Upper lobe of left lung (tissue), 6 donors: ENCODE measurements at regions not wholly inside any gene's neighbourhood (a gene's known extent, or its start where the extent isn't known, plus 50 kb on each side); places are given as distances from the start of the nearest gene placed in this dataset.

Experiments
- ATAC-seq, 2 donors: fragments of 200-7000 bp; cut with Tn5 transposase; one replicate each; pipeline ENCODE4 v1.9.1; 2022; ENCODE audit warnings: mild to moderate bottlenecking in 2 of 2, moderate library complexity in 2 of 2; ENCODE audit not compliant: low FRiP score in 2 of 2
- DNase-seq, 2 donors: peaks; one replicate each; pipeline ENCODE4 v3.0.0-alpha.2; 2019 to 2020
- H3K27ac ChIP-seq, 4 donors: fragments of 200-600 bp; sonication (generic); one replicate each; pipeline ENCODE4 v1.5.1; 2016 to 2019
- H3K27me3 ChIP-seq, 4 donors: fragments of 200-600 bp; sonication (generic); one replicate each; pipeline ENCODE4 v1.5.1; 2017 to 2019
- H3K36me3 ChIP-seq, 4 donors: fragments of 200-600 bp; sonication (generic); one replicate each; pipeline ENCODE4 v1.5.1; 2016 to 2019
- H3K4me1 ChIP-seq, 4 donors: fragments of 200-600 bp; sonication (generic); one replicate each; pipeline ENCODE4 v1.5.1; 2018 to 2019
- H3K4me3 ChIP-seq, 4 donors: fragments of 200-600 bp; sonication (generic); one replicate each; pipeline ENCODE4 v1.5.1; 2017 to 2019; ENCODE audit warnings: mild to moderate bottlenecking in 2 of 4, moderate library complexity in 1 of 4
- H3K9me3 ChIP-seq, 4 donors: fragments of 200-600 bp; sonication (generic); one replicate each; pipeline ENCODE4 v1.5.1; 2018 to 2019
- EP300 ChIP-seq, 4 donors: sonication (generic); formaldehyde crosslinking; IDR thresholded peaks; one replicate each; pipeline ENCODE4 v1.5.1; 2017; ENCODE audit warnings: antibody characterized with exemption in 4 of 4, control low read depth in 2 of 4
- POLR2A ChIP-seq, 4 donors: fragments of 450-650 bp; IDR thresholded peaks; one replicate each; pipeline ENCODE4 v1.5.1; 2016 to 2017; ENCODE audit warnings: antibody characterized with exemption in 4 of 4, mild to moderate bottlenecking in 2 of 4
- POLR2AphosphoS5 ChIP-seq, 2 donors: sonication (generic); formaldehyde crosslinking; IDR thresholded peaks; one replicate each; pipeline ENCODE4 v1.5.1; 2017; ENCODE audit warnings: antibody characterized with exemption in 2 of 2
- WGBS, 2 donors: methylation state at CpG; one replicate each; pipeline ENCODE4 v1.1.5; 2017 to 2018; 5-methylcytosine and 5-hydroxymethylcytosine counted together
- TF ChIP-seq, protein P1 (sequence below), 6 experiments: fragments of 450-650 bp in 4 of 6; fragments of 200-600 bp in 2 of 6; sonication (generic) in 2 of 6; IDR thresholded peaks; one replicate each; pipeline ENCODE4 v1.5.1; 2016 to 2019; ENCODE audit warnings: antibody characterized with exemption in 6 of 6
- donor health status: DM: no; HTN: no; CAD: no; lungs with moderate emphysema.
- donor health status: DM: no; HTN: yes; CAD: no; lungs with severe emphysema.

DNA sequence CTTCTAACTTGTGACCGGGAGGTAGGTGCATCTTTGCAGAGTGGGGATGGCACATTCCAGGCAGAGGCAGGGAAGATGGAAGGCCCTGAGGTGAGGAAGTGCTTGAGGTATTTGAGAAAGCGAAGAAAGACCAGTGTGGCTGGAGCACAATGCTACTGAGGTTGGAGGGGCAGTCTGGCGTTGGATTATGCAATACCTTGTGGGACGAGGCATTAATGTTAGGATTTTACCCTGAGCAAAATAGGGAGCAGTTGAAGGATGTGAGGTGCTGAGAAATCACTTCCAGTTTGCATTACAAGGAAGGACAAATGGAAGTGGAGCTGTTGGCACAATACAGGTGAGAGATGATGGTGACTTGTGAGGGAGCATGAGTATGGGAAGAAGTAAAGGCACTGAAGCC lies 145.5 kb downstream of the KCNA5 start:
- no peaks in the 10 kb centered on the region for H3K27me3 ChIP-seq
- ATAC-seq (no peak), DNase-seq (no peak)
- H3K9me3 ChIP-seq = no peaks in the 10 kb centered on the region
- 81 to 85% methylated on average over 4 of the region's 4 CpGs for WGBS, 2 donors
- no peak overlapping the region for H3K27ac ChIP-seq
- no peaks in the 10 kb centered on the region for H3K36me3 ChIP-seq
- H3K4me1 ChIP-seq = no peaks in the 10 kb centered on the region
- no peak for TF ChIP-seq EP300 (IDR thresholded peaks at IDR 0.05)
- TF ChIP-seq, protein P1, sequence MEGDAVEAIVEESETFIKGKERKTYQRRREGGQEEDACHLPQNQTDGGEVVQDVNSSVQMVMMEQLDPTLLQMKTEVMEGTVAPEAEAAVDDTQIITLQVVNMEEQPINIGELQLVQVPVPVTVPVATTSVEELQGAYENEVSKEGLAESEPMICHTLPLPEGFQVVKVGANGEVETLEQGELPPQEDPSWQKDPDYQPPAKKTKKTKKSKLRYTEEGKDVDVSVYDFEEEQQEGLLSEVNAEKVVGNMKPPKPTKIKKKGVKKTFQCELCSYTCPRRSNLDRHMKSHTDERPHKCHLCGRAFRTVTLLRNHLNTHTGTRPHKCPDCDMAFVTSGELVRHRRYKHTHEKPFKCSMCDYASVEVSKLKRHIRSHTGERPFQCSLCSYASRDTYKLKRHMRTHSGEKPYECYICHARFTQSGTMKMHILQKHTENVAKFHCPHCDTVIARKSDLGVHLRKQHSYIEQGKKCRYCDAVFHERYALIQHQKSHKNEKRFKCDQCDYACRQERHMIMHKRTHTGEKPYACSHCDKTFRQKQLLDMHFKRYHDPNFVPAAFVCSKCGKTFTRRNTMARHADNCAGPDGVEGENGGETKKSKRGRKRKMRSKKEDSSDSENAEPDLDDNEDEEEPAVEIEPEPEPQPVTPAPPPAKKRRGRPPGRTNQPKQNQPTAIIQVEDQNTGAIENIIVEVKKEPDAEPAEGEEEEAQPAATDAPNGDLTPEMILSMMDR (IDR thresholded peaks at IDR 0.05) = no peak
- TF ChIP-seq POLR2A (IDR thresholded peaks at IDR 0.05) = no peak
- no peak for TF ChIP-seq POLR2AphosphoS5 (IDR thresholded peaks at IDR 0.05)
- no peak overlapping the region for H3K4me3 ChIP-seq

DNA sequence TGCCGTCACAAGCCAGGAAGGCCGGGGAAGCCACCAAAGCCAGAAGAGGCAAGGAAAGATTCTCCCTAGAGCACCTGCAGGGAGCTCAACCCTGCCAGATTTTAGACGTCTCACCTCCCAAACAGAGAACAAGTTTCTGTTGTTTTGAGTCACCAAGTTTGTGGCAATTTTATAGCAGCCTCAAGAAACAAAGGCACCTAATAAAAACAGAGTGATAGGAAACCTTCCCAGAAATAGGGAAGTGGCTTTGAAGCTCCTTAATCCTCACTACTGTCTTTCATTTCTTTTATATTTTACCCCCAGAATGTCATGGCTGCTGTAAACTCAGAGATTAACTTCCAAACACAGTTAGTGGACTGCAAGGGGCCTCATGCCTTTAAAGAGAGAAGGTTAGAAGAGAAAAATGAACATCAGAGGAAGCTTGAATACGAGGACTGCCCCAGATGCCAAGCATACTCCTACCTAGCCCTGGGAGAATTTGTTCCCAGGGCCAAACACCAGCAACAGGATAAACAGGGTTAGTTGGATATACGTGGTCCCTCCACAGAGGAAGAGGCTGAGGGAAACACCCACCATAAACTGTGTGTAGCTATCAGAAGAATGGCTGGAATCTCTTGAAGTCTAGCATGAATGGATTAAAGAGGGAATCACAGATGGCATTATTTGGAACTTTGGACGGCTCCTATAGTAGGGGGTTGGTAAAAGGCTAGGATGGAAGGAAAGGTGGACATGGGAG lies 148.3 kb downstream of the KCNA5 start:
- Histone ChIP-seq H3K27me3 (no peaks in the 10 kb centered on the region), H3K9me3 (no peaks in the 10 kb centered on the region), H3K36me3 (no peaks in the 10 kb centered on the region), H3K4me3 (no peak overlapping the region), H3K27ac (no peak overlapping the region), H3K4me1 (no peaks in the 10 kb centered on the region)
- TF ChIP-seq EP300 (IDR thresholded peaks at IDR 0.05) (no peak), POLR2A (IDR thresholded peaks at IDR 0.05) (no peak), POLR2AphosphoS5 (IDR thresholded peaks at IDR 0.05) (no peak)
- TF ChIP-seq, protein P1 (IDR thresholded peaks at IDR 0.05) = no peak
- no peak for ATAC-seq
- DNase-seq = no peak
- WGBS, 2 donors = 74 to 82% methylated on average over 6 of the region's 6 CpGs

DNA sequence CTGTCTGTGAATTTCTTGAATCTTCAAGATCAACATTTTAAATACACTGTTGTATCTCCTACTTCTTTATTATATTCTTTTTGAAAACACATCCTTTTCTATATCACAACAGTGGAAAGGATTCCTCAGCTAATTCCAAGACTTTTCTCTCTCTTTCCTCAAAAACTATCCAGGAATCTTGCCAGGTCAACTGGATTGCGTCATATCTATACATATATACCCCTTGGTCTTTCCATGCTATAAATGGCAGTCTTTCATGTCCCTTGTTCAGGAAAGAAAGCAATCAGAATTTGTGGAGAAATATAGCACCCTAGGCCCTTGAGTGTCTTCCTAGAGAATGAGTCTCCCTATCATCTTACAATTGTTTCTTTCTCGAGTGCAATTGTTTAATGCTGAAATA lies 149.0 kb downstream of the KCNA5 start:
- no peaks in the 10 kb centered on the region for H3K27me3 ChIP-seq
- H3K4me1 ChIP-seq = no peaks in the 10 kb centered on the region
- WGBS, 2 donors = 59 to 88% methylated on average over 2 of the region's 2 CpGs

DNA sequence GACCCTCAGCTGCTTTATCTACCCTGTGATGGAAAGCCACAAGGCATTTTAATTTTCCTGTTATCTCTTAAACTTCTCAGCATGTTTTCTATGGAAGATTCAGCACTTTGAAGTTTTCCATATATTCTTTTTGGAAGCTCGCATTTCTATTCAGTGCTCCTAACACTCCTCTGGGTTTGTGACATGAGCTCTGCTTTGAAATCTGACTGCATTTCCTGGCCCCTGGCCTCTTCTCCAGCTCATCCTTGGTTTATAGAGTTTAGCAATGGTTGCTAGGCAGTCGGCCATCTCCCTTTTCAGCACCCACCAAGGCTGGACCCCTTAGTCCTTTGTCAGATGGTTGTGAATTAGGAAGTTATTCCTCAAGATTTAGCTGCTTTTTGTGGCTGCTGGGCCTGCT lies 150.6 kb downstream of the KCNA5 start:
- no peak overlapping the region for H3K4me3 ChIP-seq
- 70 to 76% methylated on average over 2 of the region's 2 CpGs for WGBS, 2 donors
- H3K27me3 ChIP-seq = no peaks in the 10 kb centered on the region
- no peak overlapping the region for H3K27ac ChIP-seq
- H3K36me3 ChIP-seq = no peaks in the 10 kb centered on the region
- H3K9me3 ChIP-seq = no peaks in the 10 kb centered on the region
- TF ChIP-seq POLR2AphosphoS5 (IDR thresholded peaks at IDR 0.05) (no peak), EP300 (IDR thresholded peaks at IDR 0.05) (no peak), POLR2A (IDR thresholded peaks at IDR 0.05) (no peak)
- TF ChIP-seq, protein P1 (IDR thresholded peaks at IDR 0.05) = no peak
- no peaks in the 10 kb centered on the region for H3K4me1 ChIP-seq
- ATAC-seq = no peak
- no peak for DNase-seq

More for the DNA sequence above, 149.0 kb downstream of the KCNA5 start:
- no peak for TF ChIP-seq POLR2A (IDR thresholded peaks at IDR 0.05)
- no peak for TF ChIP-seq EP300 (IDR thresholded peaks at IDR 0.05)
- TF ChIP-seq, protein P1 (IDR thresholded peaks at IDR 0.05) = no peak
- no peak for TF ChIP-seq POLR2AphosphoS5 (IDR thresholded peaks at IDR 0.05)
- no peaks in the 10 kb centered on the region for H3K36me3 ChIP-seq
- no peak overlapping the region for H3K4me3 ChIP-seq
- no peak overlapping the region for H3K27ac ChIP-seq
- DNase-seq (no peak), ATAC-seq (no peak)
- no peaks in the 10 kb centered on the region for H3K9me3 ChIP-seq

DNA sequence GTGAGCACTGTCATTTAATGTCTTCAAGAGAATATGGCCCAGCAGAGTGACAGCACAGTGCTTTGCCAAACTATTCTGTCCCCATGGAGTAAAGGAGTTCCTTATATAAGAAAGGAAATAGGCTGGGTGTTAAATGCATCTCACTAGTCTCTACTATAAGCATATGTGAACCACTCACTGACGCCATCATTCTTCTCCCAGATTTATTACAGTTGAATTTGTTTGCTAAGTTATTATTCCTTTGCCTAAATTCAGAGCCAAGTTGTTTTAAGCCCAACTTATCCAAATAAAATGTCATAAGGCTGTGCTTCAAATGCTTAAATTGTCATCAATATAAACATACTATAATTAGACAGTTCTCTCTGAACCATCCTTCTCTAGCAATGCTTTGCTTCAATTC lies 151.6 kb downstream of the KCNA5 start:
- TF ChIP-seq, protein P1 (IDR thresholded peaks at IDR 0.05) = no peak
- TF ChIP-seq POLR2AphosphoS5 (IDR thresholded peaks at IDR 0.05) = no peak
- no peak for TF ChIP-seq EP300 (IDR thresholded peaks at IDR 0.05)
- TF ChIP-seq POLR2A (IDR thresholded peaks at IDR 0.05) = no peak
- Histone ChIP-seq H3K4me3 (no peak overlapping the region), H3K27ac (no peak overlapping the region), H3K36me3 (no peaks in the 10 kb centered on the region), H3K9me3 (no peaks in the 10 kb centered on the region), H3K27me3 (no peaks in the 10 kb centered on the region), H3K4me1 (no peaks in the 10 kb centered on the region)
- 91 to 92% methylated on average over 1 of the region's 1 CpG for WGBS, 2 donors
- DNase-seq = no peak
- ATAC-seq = no peak
